ENCODE measurements at regions not wholly inside any gene's neighbourhood (a gene's known extent, or its start where the extent isn't known, plus 50 kb on each side); places are given as distances from the start of the nearest gene placed in this dataset.
"Not testable (repeated sequence)": the region's sequence is repeated elsewhere in the genome, so short reads cannot be mapped to it uniquely, and the experiment has no call there.

DNA sequence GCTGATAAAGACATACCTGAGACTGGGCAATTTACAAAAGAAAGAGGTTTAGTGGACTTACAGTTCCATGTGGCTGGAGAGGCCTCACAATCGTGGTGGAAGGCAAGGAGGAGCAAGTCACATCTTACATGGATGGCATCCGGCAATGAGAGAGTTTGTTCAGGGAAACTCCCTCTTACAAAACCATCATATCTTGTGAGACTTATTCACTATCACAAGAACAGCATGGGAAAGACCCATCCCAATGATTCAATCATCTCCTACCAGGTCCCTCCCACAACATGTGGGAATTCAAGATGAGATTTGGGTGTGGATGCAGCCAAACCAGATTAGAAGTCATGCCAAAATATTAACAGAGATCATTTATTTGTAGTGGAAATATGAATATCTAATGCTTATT is 388.4 kb downstream of the MDFIC start:
- TF ChIP-seq CTCF (IDR thresholded peaks at IDR 0.05; ENCODE audit: control extremely low read depth in 1 of 3, insufficient read depth in 1 of 3, low read depth in 1 of 3, low read length in 3 of 3); SP1 (IDR thresholded peaks at IDR 0.05; ENCODE audit: low read depth, low read length): not testable (repeated sequence)
